ENCODE measurements at regions not wholly inside any gene's neighbourhood (a gene's known extent, or its start where the extent isn't known, plus 50 kb on each side); places are given as distances from the start of the nearest gene placed in this dataset.

DNA sequence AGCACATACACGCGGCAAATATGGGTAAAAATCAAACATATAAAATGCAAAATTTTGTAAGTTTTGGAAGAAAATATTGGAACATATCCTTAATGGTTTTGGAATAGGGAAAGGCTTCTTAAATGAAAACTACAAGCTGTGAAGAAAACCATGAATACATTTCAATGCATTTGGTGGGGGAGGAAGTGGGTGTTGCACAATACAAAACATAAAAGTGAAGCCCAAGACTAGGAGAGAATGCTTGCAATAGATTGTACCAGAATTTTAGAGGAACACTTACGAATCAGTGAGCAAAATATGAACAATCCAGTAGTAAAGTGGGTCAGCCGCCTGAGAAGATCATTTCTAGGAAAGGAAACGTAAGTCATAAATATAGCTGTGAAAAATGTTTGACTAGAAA lies 322.6 kb upstream of the MKI67 start:
- no peaks in the 10 kb centered on the region for H3K9me2 ChIP-seq
- TF ChIP-seq RAD21 (IDR thresholded peaks at IDR 0.05; ENCODE audit: low read length) = no peak
- no peak for TF ChIP-seq POLR2AphosphoS5 (IDR thresholded peaks at IDR 0.05; ENCODE audit: low read depth, low read length)
- TF ChIP-seq, protein P1, sequence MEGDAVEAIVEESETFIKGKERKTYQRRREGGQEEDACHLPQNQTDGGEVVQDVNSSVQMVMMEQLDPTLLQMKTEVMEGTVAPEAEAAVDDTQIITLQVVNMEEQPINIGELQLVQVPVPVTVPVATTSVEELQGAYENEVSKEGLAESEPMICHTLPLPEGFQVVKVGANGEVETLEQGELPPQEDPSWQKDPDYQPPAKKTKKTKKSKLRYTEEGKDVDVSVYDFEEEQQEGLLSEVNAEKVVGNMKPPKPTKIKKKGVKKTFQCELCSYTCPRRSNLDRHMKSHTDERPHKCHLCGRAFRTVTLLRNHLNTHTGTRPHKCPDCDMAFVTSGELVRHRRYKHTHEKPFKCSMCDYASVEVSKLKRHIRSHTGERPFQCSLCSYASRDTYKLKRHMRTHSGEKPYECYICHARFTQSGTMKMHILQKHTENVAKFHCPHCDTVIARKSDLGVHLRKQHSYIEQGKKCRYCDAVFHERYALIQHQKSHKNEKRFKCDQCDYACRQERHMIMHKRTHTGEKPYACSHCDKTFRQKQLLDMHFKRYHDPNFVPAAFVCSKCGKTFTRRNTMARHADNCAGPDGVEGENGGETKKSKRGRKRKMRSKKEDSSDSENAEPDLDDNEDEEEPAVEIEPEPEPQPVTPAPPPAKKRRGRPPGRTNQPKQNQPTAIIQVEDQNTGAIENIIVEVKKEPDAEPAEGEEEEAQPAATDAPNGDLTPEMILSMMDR (IDR thresholded peaks at IDR 0.05) = no peak
- TF ChIP-seq SMC3 (IDR thresholded peaks at IDR 0.05; ENCODE audit: low read depth, low read length) = no peak
- no peak for TF ChIP-seq FOXJ3 (CRISPR knock-in tag; IDR thresholded peaks at IDR 0.05)
- no peak for TF ChIP-seq TAF1 (IDR thresholded peaks at IDR 0.05; ENCODE audit: borderline replicate concordance, low read depth, low read length)
- TF ChIP-seq, protein P2, sequence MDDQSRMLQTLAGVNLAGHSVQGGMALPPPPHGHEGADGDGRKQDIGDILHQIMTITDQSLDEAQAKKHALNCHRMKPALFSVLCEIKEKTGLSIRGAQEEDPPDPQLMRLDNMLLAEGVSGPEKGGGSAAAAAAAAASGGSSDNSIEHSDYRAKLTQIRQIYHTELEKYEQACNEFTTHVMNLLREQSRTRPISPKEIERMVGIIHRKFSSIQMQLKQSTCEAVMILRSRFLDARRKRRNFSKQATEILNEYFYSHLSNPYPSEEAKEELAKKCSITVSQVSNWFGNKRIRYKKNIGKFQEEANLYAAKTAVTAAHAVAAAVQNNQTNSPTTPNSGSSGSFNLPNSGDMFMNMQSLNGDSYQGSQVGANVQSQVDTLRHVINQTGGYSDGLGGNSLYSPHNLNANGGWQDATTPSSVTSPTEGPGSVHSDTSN (IDR thresholded peaks at IDR 0.05) = no peak
- TF ChIP-seq FOSL2 (IDR thresholded peaks at IDR 0.05; ENCODE audit: borderline replicate concordance, low read depth) = no peak
- no peak for TF ChIP-seq GATA2 (CRISPR knock-in tag; IDR thresholded peaks at IDR 0.05)
- TF ChIP-seq RFX5 (IDR thresholded peaks at IDR 0.05; ENCODE audit: low read length) = no peak
- TF ChIP-seq SIN3A (IDR thresholded peaks at IDR 0.05; ENCODE audit: borderline replicate concordance, low read depth, low read length) = no peak
- TF ChIP-seq GABPA (IDR thresholded peaks at IDR 0.05; ENCODE audit: low read depth) = no peak
- no peak for TF ChIP-seq FOXM1 (IDR thresholded peaks at IDR 0.05; ENCODE audit: low read depth)
- TF ChIP-seq, protein P3, sequence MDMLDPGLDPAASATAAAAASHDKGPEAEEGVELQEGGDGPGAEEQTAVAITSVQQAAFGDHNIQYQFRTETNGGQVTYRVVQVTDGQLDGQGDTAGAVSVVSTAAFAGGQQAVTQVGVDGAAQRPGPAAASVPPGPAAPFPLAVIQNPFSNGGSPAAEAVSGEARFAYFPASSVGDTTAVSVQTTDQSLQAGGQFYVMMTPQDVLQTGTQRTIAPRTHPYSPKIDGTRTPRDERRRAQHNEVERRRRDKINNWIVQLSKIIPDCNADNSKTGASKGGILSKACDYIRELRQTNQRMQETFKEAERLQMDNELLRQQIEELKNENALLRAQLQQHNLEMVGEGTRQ (IDR thresholded peaks at IDR 0.05; ENCODE audit: borderline replicate concordance, low read depth, low read length) = no peak
- TF ChIP-seq, protein P4, sequence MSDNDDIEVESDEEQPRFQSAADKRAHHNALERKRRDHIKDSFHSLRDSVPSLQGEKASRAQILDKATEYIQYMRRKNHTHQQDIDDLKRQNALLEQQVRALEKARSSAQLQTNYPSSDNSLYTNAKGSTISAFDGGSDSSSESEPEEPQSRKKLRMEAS (IDR thresholded peaks at IDR 0.05; ENCODE audit: low read depth) = no peak
- TF ChIP-seq, protein P5, sequence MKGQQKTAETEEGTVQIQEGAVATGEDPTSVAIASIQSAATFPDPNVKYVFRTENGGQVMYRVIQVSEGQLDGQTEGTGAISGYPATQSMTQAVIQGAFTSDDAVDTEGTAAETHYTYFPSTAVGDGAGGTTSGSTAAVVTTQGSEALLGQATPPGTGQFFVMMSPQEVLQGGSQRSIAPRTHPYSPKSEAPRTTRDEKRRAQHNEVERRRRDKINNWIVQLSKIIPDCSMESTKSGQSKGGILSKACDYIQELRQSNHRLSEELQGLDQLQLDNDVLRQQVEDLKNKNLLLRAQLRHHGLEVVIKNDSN (IDR thresholded peaks at IDR 0.05; ENCODE audit: borderline replicate concordance, low read depth) = no peak
- no peak for TF ChIP-seq CHD2 (IDR thresholded peaks at IDR 0.05; ENCODE audit: low read length, partially characterized antibody)
- no peak for TF ChIP-seq RXRA (IDR thresholded peaks at IDR 0.05; ENCODE audit: borderline replicate concordance, low read depth)
- POLR2A ChIA-PET = no interaction called here
- 30% methylated on average over 5 of the region's 5 CpGs for WGBS (ENCODE audit: low lambda C conversion rate)
- no peak overlapping the region for H3K4me2 ChIP-seq
- no peak for DNase-seq
- no peaks in the 10 kb centered on the region for H3K36me3 ChIP-seq (replicated peaks in 1 of 2; ENCODE audit: control insufficient read depth in 1 of 2, insufficient read depth in 2 of 2, low read length in 1 of 2)
- H3K9me3 ChIP-seq = no peaks in the 10 kb centered on the region
- H3K79me2 ChIP-seq (ENCODE audit: insufficient read depth) = no peaks in the 10 kb centered on the region
- CTCF ChIA-PET = no interaction called here
- no peak overlapping the region for H3K27ac ChIP-seq (ENCODE audit: low read depth in 2 of 2, low read length in 1 of 2)
- no peak overlapping the region for H3K4me3 ChIP-seq (ENCODE audit: low read depth in 2 of 2, low read length in 1 of 2)
- no peaks in the 10 kb centered on the region for H4K20me1 ChIP-seq (ENCODE audit: insufficient read depth)
- H3F3A ChIP-seq (replicated peaks; ENCODE audit: insufficient read depth) = no peaks in the 10 kb centered on the region
- H3K4me1 ChIP-seq (ENCODE audit: control insufficient read depth in 1 of 2, insufficient read depth in 2 of 2, low read depth in 1 of 2, low read length in 1 of 2) = no peaks in the 10 kb centered on the region
- H2AFZ ChIP-seq (ENCODE audit: low read depth) = no peak overlapping the region
- H3K27me3 ChIP-seq (ENCODE audit: insufficient read depth) = no peaks in the 10 kb centered on the region
- H3K9ac ChIP-seq = no peak overlapping the region
